ENCODE measurements at regions not wholly inside any gene's neighbourhood (a gene's known extent, or its start where the extent isn't known, plus 50 kb on each side); places are given as distances from the start of the nearest gene placed in this dataset.

GRCh38 chrX:20527558-20528011 lies 260.9 kb upstream of the RPS6KA3 start:
- BruUV-seq (replicated peaks): no TSS peak
- ChIA-PET POLR2A (no interaction called here), CTCF (interaction anchor here (1.2 to 2.2 kb wide), 4 partner anchors 10 to 1214 kb away, joined by 4 to 13 read pairs (median 9); no protein-coding TSS in a partner anchor), RAD21 (ENCODE audit: low non-redundant PET in 1 of 2, low total read pairs in 2 of 2, uncharacterized antibody in 2 of 2, unreplicated experiment in 2 of 2) (no interaction called here)
- TF ChIP-seq CTCF (IDR thresholded peaks at IDR 0.05 in 2 of 3, conservative IDR thresholded peaks at IDR 0.05 in 1 of 3; ENCODE audit: borderline replicate concordance in 1 of 3, insufficient read depth in 1 of 3, low read depth in 2 of 3, low read length in 2 of 3): peak; percentile 18 to 42 (median 29); a peak in 3 of 6 replicates
- no peak for TF ChIP-seq YY1 (IDR thresholded peaks at IDR 0.05; ENCODE audit: extremely low read depth, insufficient replicate concordance, low read depth, low read length)
- no peak for TF ChIP-seq REST (IDR thresholded peaks at IDR 0.05; ENCODE audit: low read depth)
- TF ChIP-seq SIN3A (IDR thresholded peaks at IDR 0.05; ENCODE audit: low read depth): no peak
- no peak for TF ChIP-seq POLR2A (IDR thresholded peaks at IDR 0.05; ENCODE audit: borderline replicate concordance, extremely low read depth, insufficient read depth, insufficient read length)
- TF ChIP-seq ATF3 (IDR thresholded peaks at IDR 0.05): no peak
- no peak for TF ChIP-seq SRF (IDR thresholded peaks at IDR 0.05; ENCODE audit: low read depth)
- no peak for TF ChIP-seq SP1 (IDR thresholded peaks at IDR 0.05; ENCODE audit: low read depth)
- TF ChIP-seq POLR2AphosphoS5 (IDR thresholded peaks at IDR 0.05; ENCODE audit: low read depth, low read length): no peak
- TF ChIP-seq RAD21 (IDR thresholded peaks at IDR 0.05; ENCODE audit: low read depth): peak; percentile 57
- TF ChIP-seq ELF1 (IDR thresholded peaks at IDR 0.05; ENCODE audit: borderline replicate concordance, low read depth): no peak
- Histone ChIP-seq H3K4me1 (ENCODE audit: control insufficient read depth in 1 of 2, insufficient read depth in 2 of 2, low read length in 2 of 2) (no peaks in the 10 kb centered on the region; a peak in 1 of 4 replicates), H3K9ac (ENCODE audit: low read length) (no peak overlapping the region), H4K20me1 (ENCODE audit: insufficient read depth) (no peaks in the 10 kb centered on the region), H3K9me3 (ENCODE audit: control insufficient read depth in 1 of 2, insufficient read depth in 1 of 2, low read depth in 1 of 2, low read length in 2 of 2) (no peaks in the 10 kb centered on the region), H3K79me2 (ENCODE audit: insufficient read depth, low read length) (no peaks in the 10 kb centered on the region), H3K27ac (ENCODE audit: low read depth, low read length) (no peak overlapping the region), H2AFZ (ENCODE audit: low read depth, low read length, poor library complexity, severe bottlenecking) (peak overlapping the region; percentile 14), H3K27me3 (ENCODE audit: insufficient read depth, low read length) (no peaks in the 10 kb centered on the region), H3K36me3 (ENCODE audit: control insufficient read depth in 1 of 2, insufficient read depth in 2 of 2, low read length in 2 of 2) (no peaks in the 10 kb centered on the region), H3K9me2 (ENCODE audit: insufficient read depth) (no peaks in the 10 kb centered on the region), H3K4me2 (ENCODE audit: low read length) (peak overlapping the region; percentile 46), H3K4me3 (replicated peaks in 1 of 2; ENCODE audit: low read depth in 1 of 2, low read length in 2 of 2) (0 out of 4 replicates have a peak overlapping the region, but pooled peaks of 1 of the 2 experiments have one; percentile 16)
- intact Hi-C loops (cut with micrococcal nuclease): loop anchor here (5.0 to 10.0 kb wide), 3 partner anchors 273 to 1447 kb away; no protein-coding TSS in a partner anchor
- peak; percentile 78 for ATAC-seq
- no peak for DNase-seq (ENCODE audit: low read depth, low spot score)
